ENCODE measurements at regions not wholly inside any gene's neighbourhood (a gene's known extent, or its start where the extent isn't known, plus 50 kb on each side); places are given as distances from the start of the nearest gene placed in this dataset.
"Not testable (repeated sequence)": the region's sequence is repeated elsewhere in the genome, so short reads cannot be mapped to it uniquely, and the experiment has no call there.

- DNase-seq (ENCODE audit: low read depth): no peak
- no peak overlapping the region for H3K9ac ChIP-seq (ENCODE audit: low read length)
- H3K4me1 ChIP-seq (ENCODE audit: control insufficient read depth, insufficient read depth, low read length): no peaks in the 10 kb centered on the region
- no peaks in the 10 kb centered on the region for H3K9me3 ChIP-seq (ENCODE audit: control insufficient read depth, low read length)
- H3K36me3 ChIP-seq (ENCODE audit: control insufficient read depth, insufficient read depth, low read length, severe bottlenecking): no peaks in the 10 kb centered on the region
- H3K4me3 ChIP-seq (ENCODE audit: low read length): no peak overlapping the region
- H3K27me3 ChIP-seq (replicated peaks; ENCODE audit: control insufficient read depth, insufficient read depth, low read length): peaks cover 49% of the 10 kb centered on the region
Observed at GRCh38 chr2:242057379-242058040, 188.0 kb downstream of the RTP5 start.

- DNase-seq (ENCODE audit: low read depth): no peak
- no peaks in the 10 kb centered on the region for H3K4me1 ChIP-seq (ENCODE audit: control insufficient read depth, insufficient read depth, low read length)
- H3K36me3 ChIP-seq (ENCODE audit: control insufficient read depth, insufficient read depth, low read length, severe bottlenecking): no peaks in the 10 kb centered on the region
- no peaks in the 10 kb centered on the region for H3K9me3 ChIP-seq (ENCODE audit: control insufficient read depth, low read length)
- H3K27me3 ChIP-seq (replicated peaks; ENCODE audit: control insufficient read depth, insufficient read depth, low read length): peaks cover 43% of the 10 kb centered on the region
- no peak overlapping the region for H3K9ac ChIP-seq (ENCODE audit: low read length)
- H3K4me3 ChIP-seq (ENCODE audit: low read length): no peak overlapping the region
Observed at GRCh38 chr2:242058116-242058680, 188.7 kb downstream of the RTP5 start.

- Histone ChIP-seq H3K9ac (ENCODE audit: low read length) (no peak overlapping the region), H3K9me3 (ENCODE audit: control insufficient read depth, low read length) (no peaks in the 10 kb centered on the region), H3K4me3 (ENCODE audit: low read length) (no peak overlapping the region), H3K27me3 (replicated peaks; ENCODE audit: control insufficient read depth, insufficient read depth, low read length) (peaks cover 29% of the 10 kb centered on the region), H3K36me3 (ENCODE audit: control insufficient read depth, insufficient read depth, low read length, severe bottlenecking) (no peaks in the 10 kb centered on the region), H3K4me1 (ENCODE audit: control insufficient read depth, insufficient read depth, low read length) (no peaks in the 10 kb centered on the region)
- DNase-seq (ENCODE audit: low read depth): no peak
Observed at GRCh38 chr2:242059566-242059965, 190.0 kb downstream of the RTP5 start.

GRCh38 chr2:242060212-242060835 lies 190.8 kb downstream of the RTP5 start:
- Histone ChIP-seq H3K4me1 (ENCODE audit: control insufficient read depth, insufficient read depth, low read length) (no peaks in the 10 kb centered on the region), H3K36me3 (ENCODE audit: control insufficient read depth, insufficient read depth, low read length, severe bottlenecking) (no peaks in the 10 kb centered on the region), H3K9me3 (ENCODE audit: control insufficient read depth, low read length) (no peaks in the 10 kb centered on the region), H3K4me3 (ENCODE audit: low read length) (no peak overlapping the region), H3K9ac (ENCODE audit: low read length) (no peak overlapping the region), H3K27me3 (replicated peaks; ENCODE audit: control insufficient read depth, insufficient read depth, low read length) (peaks cover 24% of the 10 kb centered on the region)
- DNase-seq (ENCODE audit: low read depth): peak; percentile 78

DNA sequence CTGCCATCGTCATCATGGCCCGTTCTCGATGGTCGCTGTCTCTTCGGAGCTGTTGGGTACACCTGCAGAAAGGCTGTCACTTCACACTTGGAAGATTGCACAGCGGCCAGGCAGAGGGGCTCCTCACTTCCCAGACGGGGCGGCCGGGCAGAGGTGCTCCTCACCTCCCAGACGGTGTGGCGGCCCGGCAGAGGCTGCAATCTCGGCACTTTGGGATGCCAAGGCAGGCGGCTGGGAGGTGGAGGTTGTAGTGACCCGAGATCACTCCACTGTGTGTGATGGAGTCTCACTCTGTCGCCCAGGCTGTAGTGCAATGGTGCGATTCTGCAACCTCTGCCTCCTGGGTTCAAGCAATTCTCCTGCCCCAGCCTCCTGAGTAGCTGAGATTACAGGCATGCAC lies 192.4 kb downstream of the RTP5 start:
- H3K36me3 ChIP-seq (ENCODE audit: control insufficient read depth, insufficient read depth, low read length, severe bottlenecking); H3K4me1 ChIP-seq (ENCODE audit: control insufficient read depth, insufficient read depth, low read length); H3K4me3 ChIP-seq (ENCODE audit: low read length); H3K9ac ChIP-seq (ENCODE audit: low read length); DNase-seq (ENCODE audit: low read depth); H3K9me3 ChIP-seq (ENCODE audit: control insufficient read depth, low read length): not testable (repeated sequence)
- H3K27me3 ChIP-seq (replicated peaks; ENCODE audit: control insufficient read depth, insufficient read depth, low read length): peaks cover 12% of the 10 kb centered on the region

GRCh38 chr2:242063436-242063835 lies 193.9 kb downstream of the RTP5 start:
- Histone ChIP-seq H3K27me3 (replicated peaks; ENCODE audit: control insufficient read depth, insufficient read depth, low read length) (no peaks in the 10 kb centered on the region), H3K9me3 (ENCODE audit: control insufficient read depth, low read length) (no peaks in the 10 kb centered on the region), H3K36me3 (ENCODE audit: control insufficient read depth, insufficient read depth, low read length, severe bottlenecking) (no peaks in the 10 kb centered on the region), H3K4me1 (ENCODE audit: control insufficient read depth, insufficient read depth, low read length) (no peaks in the 10 kb centered on the region), H3K9ac (ENCODE audit: low read length) (no peak overlapping the region), H3K4me3 (ENCODE audit: low read length) (no peak overlapping the region)
- DNase-seq (ENCODE audit: low read depth): no peak

DNA sequence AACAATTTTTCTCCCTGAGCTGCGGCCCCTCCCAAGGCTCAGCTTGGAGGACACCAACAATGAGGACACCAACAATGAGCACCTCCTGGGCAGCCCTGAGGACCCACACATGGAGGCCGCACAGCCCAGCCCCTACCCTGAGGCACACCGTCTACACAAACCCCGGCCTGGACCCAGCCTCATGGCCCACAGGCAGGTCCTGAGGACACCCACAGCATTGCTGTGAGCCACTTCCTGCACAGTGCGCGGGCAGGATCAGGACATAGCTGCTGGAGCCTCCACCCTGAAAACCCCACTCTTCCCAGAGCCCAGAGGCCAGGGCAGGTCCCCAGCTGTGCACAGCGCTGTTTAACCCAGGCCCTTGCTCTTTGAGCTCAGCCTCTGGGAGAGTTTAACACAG lies 194.3 kb downstream of the RTP5 start:
- Histone ChIP-seq H3K36me3 (ENCODE audit: control insufficient read depth, insufficient read depth, low read length, severe bottlenecking) (no peaks in the 10 kb centered on the region), H3K9me3 (ENCODE audit: control insufficient read depth, low read length) (no peaks in the 10 kb centered on the region), H3K4me1 (ENCODE audit: control insufficient read depth, insufficient read depth, low read length) (no peaks in the 10 kb centered on the region), H3K4me3 (ENCODE audit: low read length) (no peak overlapping the region), H3K27me3 (replicated peaks; ENCODE audit: control insufficient read depth, insufficient read depth, low read length) (no peaks in the 10 kb centered on the region), H3K9ac (ENCODE audit: low read length) (no peak overlapping the region)
- DNase-seq (ENCODE audit: low read depth): peak; percentile 19

DNA sequence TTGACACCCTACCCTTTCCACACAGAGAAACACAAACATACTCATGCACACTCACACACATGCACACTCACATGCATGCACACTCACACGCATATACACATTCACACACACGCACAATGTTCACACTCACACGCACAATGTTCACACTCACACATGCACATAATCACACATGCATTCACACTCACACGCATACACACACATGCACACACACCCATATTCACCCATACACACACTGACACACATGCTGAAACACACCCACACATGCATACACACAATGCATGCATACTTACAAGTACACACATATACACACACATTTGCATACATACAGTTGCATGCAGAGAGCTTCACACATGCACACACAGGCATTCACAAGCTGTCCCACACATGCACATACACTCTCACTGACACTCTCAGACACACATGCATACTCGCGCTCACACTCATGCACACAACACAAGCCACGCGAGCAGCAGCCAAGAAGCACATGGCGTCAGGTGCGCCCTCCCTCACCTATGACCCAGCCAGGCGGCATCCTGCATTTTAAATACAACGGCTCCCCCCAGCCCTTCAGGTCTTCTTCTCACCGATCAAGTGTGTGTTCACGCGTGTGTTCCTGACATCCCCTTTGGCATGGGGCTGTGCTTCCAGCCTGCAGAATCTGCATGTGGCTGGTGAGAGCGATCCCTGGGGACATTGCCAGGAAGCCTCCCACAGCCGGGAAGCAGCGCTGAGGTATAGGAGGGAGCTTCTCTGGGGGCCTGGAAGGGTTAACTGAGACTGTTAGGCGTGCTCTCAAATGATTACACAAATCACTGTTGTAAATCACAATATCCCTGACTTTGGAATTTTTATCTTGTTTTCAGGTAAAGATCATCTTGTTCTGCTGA lies 195.1 kb downstream of the RTP5 start:
- Histone ChIP-seq H3K4me1 (ENCODE audit: control insufficient read depth, insufficient read depth, low read length) (peaks cover 5% of the 10 kb centered on the region), H3K4me3 (ENCODE audit: low read length) (no peak overlapping the region), H3K27me3 (replicated peaks; ENCODE audit: control insufficient read depth, insufficient read depth, low read length) (no peaks in the 10 kb centered on the region), H3K9me3 (ENCODE audit: control insufficient read depth, low read length) (no peaks in the 10 kb centered on the region), H3K36me3 (ENCODE audit: control insufficient read depth, insufficient read depth, low read length, severe bottlenecking) (no peaks in the 10 kb centered on the region), H3K9ac (ENCODE audit: low read length) (no peak overlapping the region)
- no peak for DNase-seq (ENCODE audit: low read depth)

GRCh38 chr2:242065426-242065825 lies 195.9 kb downstream of the RTP5 start:
- H3K9ac ChIP-seq (ENCODE audit: low read length): no peak overlapping the region
- no peaks in the 10 kb centered on the region for H3K36me3 ChIP-seq (ENCODE audit: control insufficient read depth, insufficient read depth, low read length, severe bottlenecking)
- no peaks in the 10 kb centered on the region for H3K27me3 ChIP-seq (replicated peaks; ENCODE audit: control insufficient read depth, insufficient read depth, low read length)
- no peak overlapping the region for H3K4me3 ChIP-seq (ENCODE audit: low read length)
- peaks cover 8% of the 10 kb centered on the region for H3K4me1 ChIP-seq (ENCODE audit: control insufficient read depth, insufficient read depth, low read length)
- no peak for DNase-seq (ENCODE audit: low read depth)
- no peaks in the 10 kb centered on the region for H3K9me3 ChIP-seq (ENCODE audit: control insufficient read depth, low read length)

- Histone ChIP-seq H3K4me3 (ENCODE audit: low read length) (no peak overlapping the region), H3K9me3 (ENCODE audit: control insufficient read depth, low read length) (no peaks in the 10 kb centered on the region), H3K36me3 (ENCODE audit: control insufficient read depth, insufficient read depth, low read length, severe bottlenecking) (no peaks in the 10 kb centered on the region), H3K4me1 (ENCODE audit: control insufficient read depth, insufficient read depth, low read length) (peaks cover 14% of the 10 kb centered on the region), H3K9ac (ENCODE audit: low read length) (no peak overlapping the region), H3K27me3 (replicated peaks; ENCODE audit: control insufficient read depth, insufficient read depth, low read length) (peaks cover 6% of the 10 kb centered on the region)
- no peak for DNase-seq (ENCODE audit: low read depth)
Observed at GRCh38 chr2:242069018-242069417, 199.5 kb downstream of the RTP5 start.

DNA sequence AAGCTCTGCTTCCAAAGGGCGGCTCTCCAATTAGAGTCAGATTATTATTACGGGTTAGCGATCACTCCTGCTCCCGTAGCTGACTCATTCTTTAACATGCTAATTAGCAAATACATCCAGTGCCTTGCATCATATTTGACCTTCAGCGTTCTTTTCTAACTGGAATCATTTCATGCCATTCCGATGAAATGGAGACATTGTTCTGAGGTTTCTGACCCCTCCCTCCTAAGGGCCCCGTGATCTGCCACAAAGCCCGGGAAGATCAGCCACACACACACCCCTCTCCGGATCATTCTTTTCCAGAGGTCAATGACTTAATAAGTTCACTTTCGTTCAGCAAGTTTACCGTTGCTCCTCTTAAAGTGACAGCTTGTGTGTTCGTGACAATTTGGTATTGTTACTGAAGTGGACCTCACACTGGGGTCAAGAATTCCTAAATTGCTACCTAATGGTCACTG lies 200.4 kb downstream of the RTP5 start:
- H3K9me3 ChIP-seq (ENCODE audit: control insufficient read depth, low read length); H3K27me3 ChIP-seq (replicated peaks; ENCODE audit: control insufficient read depth, insufficient read depth, low read length); H3K36me3 ChIP-seq (ENCODE audit: control insufficient read depth, insufficient read depth, low read length, severe bottlenecking): not testable (repeated sequence)
- peak overlapping the region; percentile 49 for H3K9ac ChIP-seq (ENCODE audit: low read length)
- DNase-seq (ENCODE audit: low read depth): peak; percentile 74
- peaks cover 24% of the 10 kb centered on the region for H3K4me1 ChIP-seq (ENCODE audit: control insufficient read depth, insufficient read depth, low read length)
- peak overlapping the region; percentile 37 for H3K4me3 ChIP-seq (ENCODE audit: low read length)

Data from adipocyte (in vitro differentiated cells).